ENCODE measurements at regions not wholly inside any gene's neighbourhood (a gene's known extent, or its start where the extent isn't known, plus 50 kb on each side); places are given as distances from the start of the nearest gene placed in this dataset.

DNA sequence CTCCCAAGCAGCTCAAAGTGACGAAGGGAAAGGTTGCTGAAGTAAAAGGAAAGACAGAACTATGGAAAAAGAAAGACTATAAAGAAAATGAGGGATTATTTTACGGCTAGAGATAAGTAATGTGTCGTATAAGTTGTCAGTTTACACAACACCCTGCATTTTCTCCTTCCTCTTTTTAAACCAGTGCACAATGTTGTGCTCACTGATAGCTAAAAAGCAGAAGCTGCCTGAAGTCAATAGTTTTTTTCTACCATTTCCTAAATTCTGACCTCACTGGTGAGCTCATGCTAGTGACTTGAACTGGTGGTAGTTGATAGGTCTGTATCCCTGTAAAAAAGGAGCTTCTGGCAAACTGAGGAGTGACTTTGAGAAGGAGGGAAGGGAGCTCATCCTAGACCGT, 368.6 kb upstream of the GBE1 start:
- DNase-seq = peak; percentile 81 to 93 (median 89)
- Histone ChIP-seq H3K27me3 (ENCODE audit: control insufficient read depth in 2 of 2, insufficient read depth in 2 of 2, low read length in 2 of 2) (no peaks in the 10 kb centered on the region), H3K9ac (ENCODE audit: insufficient read depth, low read length, poor library complexity, severe bottlenecking) (peak overlapping the region; percentile 63), H3K79me2 (ENCODE audit: insufficient read depth, low read length) (no peaks in the 10 kb centered on the region), H3K36me3 (replicated peaks in 1 of 2; ENCODE audit: control insufficient read depth in 1 of 2, insufficient read depth in 2 of 2, low read length in 2 of 2) (no peaks in the 10 kb centered on the region), H2AFZ (ENCODE audit: insufficient read depth, low read depth, low read length, poor library complexity, severe bottlenecking) (peak overlapping the region; percentile 64), H3K27ac (ENCODE audit: low read depth in 1 of 2, low read length in 2 of 2) (peak overlapping the region; percentile 54 to 93), H3K4me1 (ENCODE audit: control insufficient read depth in 1 of 2, insufficient read depth in 2 of 2, low read length in 2 of 2) (peaks cover 14 to 21% of the 10 kb centered on the region in 2 donors), H3K4me2 (replicated peaks; ENCODE audit: extremely low read depth, low read length, poor library complexity, severe bottlenecking) (peak overlapping the region; percentile 70), H3K4me3 (replicated peaks in 1 of 3; ENCODE audit: low read depth in 2 of 3, low read length in 3 of 3) (peak overlapping the region; percentile 12 to 69 (median 45)), H3K9me3 (replicated peaks in 1 of 2; ENCODE audit: control insufficient read depth in 1 of 2, insufficient read depth in 1 of 2, low read length in 2 of 2) (no peaks in the 10 kb centered on the region), H4K20me1 (ENCODE audit: insufficient read depth, low read length) (no peaks in the 10 kb centered on the region)
- TF ChIP-seq, protein P1, sequence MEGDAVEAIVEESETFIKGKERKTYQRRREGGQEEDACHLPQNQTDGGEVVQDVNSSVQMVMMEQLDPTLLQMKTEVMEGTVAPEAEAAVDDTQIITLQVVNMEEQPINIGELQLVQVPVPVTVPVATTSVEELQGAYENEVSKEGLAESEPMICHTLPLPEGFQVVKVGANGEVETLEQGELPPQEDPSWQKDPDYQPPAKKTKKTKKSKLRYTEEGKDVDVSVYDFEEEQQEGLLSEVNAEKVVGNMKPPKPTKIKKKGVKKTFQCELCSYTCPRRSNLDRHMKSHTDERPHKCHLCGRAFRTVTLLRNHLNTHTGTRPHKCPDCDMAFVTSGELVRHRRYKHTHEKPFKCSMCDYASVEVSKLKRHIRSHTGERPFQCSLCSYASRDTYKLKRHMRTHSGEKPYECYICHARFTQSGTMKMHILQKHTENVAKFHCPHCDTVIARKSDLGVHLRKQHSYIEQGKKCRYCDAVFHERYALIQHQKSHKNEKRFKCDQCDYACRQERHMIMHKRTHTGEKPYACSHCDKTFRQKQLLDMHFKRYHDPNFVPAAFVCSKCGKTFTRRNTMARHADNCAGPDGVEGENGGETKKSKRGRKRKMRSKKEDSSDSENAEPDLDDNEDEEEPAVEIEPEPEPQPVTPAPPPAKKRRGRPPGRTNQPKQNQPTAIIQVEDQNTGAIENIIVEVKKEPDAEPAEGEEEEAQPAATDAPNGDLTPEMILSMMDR (IDR thresholded peaks at IDR 0.05) = no peak
- H3K27me3 Mint-ChIP-seq (ENCODE audit: low read depth in 3 of 3) = no peaks in the 10 kb centered on the region
- H3K36me3 Mint-ChIP-seq = no peaks in the 10 kb centered on the region
- WGBS (ENCODE audit: insufficient coverage) = 13% methylated on average over 1 of the region's 4 CpGs
- H3K9me3 Mint-ChIP-seq = no peaks in the 10 kb centered on the region
- intact Hi-C loops (cut with micrococcal nuclease) = loop anchor here in 1 of 2 donors (5.0 to 10.0 kb wide), 2 partner anchors 368 to 635 kb away; partner anchors contain the start of gene GBE1
- peak overlapping the region; percentile 89 to 98 (median 94) for H3K27ac Mint-ChIP-seq
- H3K4me1 Mint-ChIP-seq = peaks cover 23% of the 10 kb centered on the region
- peak overlapping the region; percentile 34 to 83 for H3K4me3 Mint-ChIP-seq

DNA sequence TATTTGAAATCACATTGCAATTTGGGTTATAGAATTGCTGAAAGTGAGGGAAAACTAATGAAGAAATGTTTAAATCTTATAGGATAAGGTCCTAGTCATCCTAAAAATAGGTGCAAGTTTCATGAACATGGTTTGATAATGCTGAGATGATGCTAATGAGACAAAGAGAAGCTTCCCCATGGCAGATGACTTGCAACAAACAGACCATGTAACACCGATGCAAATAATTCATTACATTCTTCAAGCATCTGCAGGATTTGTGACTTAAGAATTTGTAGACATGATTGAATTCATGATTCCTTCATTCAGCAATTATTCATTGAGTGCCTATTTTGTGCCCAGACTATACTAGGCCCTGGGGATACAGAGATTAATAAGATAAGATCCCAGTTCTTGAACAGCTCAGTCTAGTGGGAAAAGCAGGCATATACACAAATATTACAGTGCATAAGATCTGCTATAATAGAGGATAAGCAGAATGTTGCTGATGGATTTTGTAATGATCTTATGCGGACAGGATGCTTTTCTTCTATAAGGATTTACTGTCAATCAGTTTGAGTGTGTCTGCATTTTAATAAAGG, 367.9 kb upstream of the GBE1 start:
- H3K4me3 Mint-ChIP-seq = peak overlapping the region; percentile 34 to 83
- H3K27ac Mint-ChIP-seq = peak overlapping the region; percentile 87 to 98 (median 94)
- Histone ChIP-seq H2AFZ (ENCODE audit: insufficient read depth, low read depth, low read length, poor library complexity, severe bottlenecking) (peak overlapping the region; percentile 64), H3K4me2 (replicated peaks; ENCODE audit: extremely low read depth, low read length, poor library complexity, severe bottlenecking) (peak overlapping the region; percentile 70), H3K4me3 (replicated peaks in 1 of 3; ENCODE audit: low read depth in 2 of 3, low read length in 3 of 3) (peak overlapping the region; percentile 12 to 69 (median 45)), H3K9me3 (replicated peaks in 1 of 2; ENCODE audit: control insufficient read depth in 1 of 2, insufficient read depth in 1 of 2, low read length in 2 of 2) (no peaks in the 10 kb centered on the region), H4K20me1 (ENCODE audit: insufficient read depth, low read length) (no peaks in the 10 kb centered on the region), H3K36me3 (replicated peaks in 1 of 2; ENCODE audit: control insufficient read depth in 1 of 2, insufficient read depth in 2 of 2, low read length in 2 of 2) (no peaks in the 10 kb centered on the region), H3K79me2 (ENCODE audit: insufficient read depth, low read length) (no peaks in the 10 kb centered on the region), H3K4me1 (ENCODE audit: control insufficient read depth in 1 of 2, insufficient read depth in 2 of 2, low read length in 2 of 2) (peaks cover 14 to 21% of the 10 kb centered on the region in 2 donors), H3K9ac (ENCODE audit: insufficient read depth, low read length, poor library complexity, severe bottlenecking) (peak overlapping the region; percentile 63), H3K27ac (ENCODE audit: low read depth in 1 of 2, low read length in 2 of 2) (peak overlapping the region; percentile 54 to 93), H3K27me3 (ENCODE audit: control insufficient read depth in 2 of 2, insufficient read depth in 2 of 2, low read length in 2 of 2) (no peaks in the 10 kb centered on the region)
- H3K36me3 Mint-ChIP-seq = no peaks in the 10 kb centered on the region
- peaks cover 23% of the 10 kb centered on the region for H3K4me1 Mint-ChIP-seq
- intact Hi-C loops (cut with micrococcal nuclease) = no loop called here
- WGBS (ENCODE audit: insufficient coverage) = no CpG with 5 or more reads among the region's 2 CpGs
- DNase-seq = peak; percentile 16 to 38 (median 25)
- no peaks in the 10 kb centered on the region for H3K9me3 Mint-ChIP-seq
- H3K27me3 Mint-ChIP-seq (ENCODE audit: low read depth in 3 of 3) = no peaks in the 10 kb centered on the region
- TF ChIP-seq, protein P1 (IDR thresholded peaks at IDR 0.05) = no peak

All from CD14-positive monocyte (primary cell).